ENCODE measurements at regions not wholly inside any gene's neighbourhood (a gene's known extent, or its start where the extent isn't known, plus 50 kb on each side); places are given as distances from the start of the nearest gene placed in this dataset.

DNA sequence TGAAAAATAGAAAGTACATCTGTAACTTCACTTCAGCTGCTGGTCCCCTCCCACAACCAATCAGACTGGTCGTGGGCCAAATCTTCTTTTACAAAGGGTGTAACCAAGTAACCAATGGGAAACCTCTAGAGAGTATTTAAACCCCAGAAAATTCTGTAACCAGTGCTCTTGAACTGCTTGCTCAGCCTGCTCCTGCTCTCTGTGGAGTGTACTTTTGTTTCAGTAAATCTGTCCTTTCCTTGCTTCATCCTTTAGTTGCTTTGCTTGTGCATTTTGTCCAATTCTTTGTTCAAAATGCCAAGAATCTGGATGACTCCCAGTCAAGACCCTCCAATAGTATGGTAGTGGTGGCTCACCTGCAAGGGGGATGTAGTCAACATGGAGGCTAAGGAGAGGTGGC lies 489.1 kb downstream of the FUT8 start:
- no peak for DNase-seq
- Histone ChIP-seq H3K27ac (ENCODE audit: low read length) (no peak overlapping the region), H3K36me3 (ENCODE audit: control insufficient read depth, insufficient read depth, low read length) (no peaks in the 10 kb centered on the region), H3K9me3 (ENCODE audit: control insufficient read depth, low read depth, low read length) (peaks cover 5% of the 10 kb centered on the region), H3K4me3 (ENCODE audit: low read length) (no peak overlapping the region), H3K27me3 (ENCODE audit: control insufficient read depth, insufficient read depth, low read length) (no peaks in the 10 kb centered on the region), H3K4me1 (ENCODE audit: control insufficient read depth, insufficient read depth, low read length) (no peaks in the 10 kb centered on the region)
- no CpG with 5 or more reads among the region's 1 CpG for WGBS (ENCODE audit: insufficient coverage, low lambda C conversion rate)

GRCh38 chr14:65904988-65905387 lies 492.5 kb downstream of the FUT8 start:
- no peaks in the 10 kb centered on the region for H3K36me3 ChIP-seq (ENCODE audit: control insufficient read depth, insufficient read depth, low read length)
- WGBS (ENCODE audit: insufficient coverage, low lambda C conversion rate), result no CpG with 5 or more reads among the region's 4 CpGs

GRCh38 chr14:65906344-65906743 lies 493.8 kb downstream of the FUT8 start:
- WGBS (ENCODE audit: insufficient coverage, low lambda C conversion rate), result 80% methylated on average over 1 of the region's 4 CpGs
- Histone ChIP-seq H3K27me3 (ENCODE audit: control insufficient read depth, insufficient read depth, low read length) (no peaks in the 10 kb centered on the region), H3K36me3 (ENCODE audit: control insufficient read depth, insufficient read depth, low read length) (no peaks in the 10 kb centered on the region), H3K9me3 (ENCODE audit: control insufficient read depth, low read depth, low read length) (peaks cover 5% of the 10 kb centered on the region), H3K4me3 (ENCODE audit: low read length) (no peak overlapping the region), H3K4me1 (ENCODE audit: control insufficient read depth, insufficient read depth, low read length) (no peaks in the 10 kb centered on the region), H3K27ac (ENCODE audit: low read length) (no peak overlapping the region)
- no peak for DNase-seq

More at GRCh38 chr14:65904988-65905387, 492.5 kb downstream of the FUT8 start:
- H3K4me3 ChIP-seq (ENCODE audit: low read length), result no peak overlapping the region
- no peaks in the 10 kb centered on the region for H3K27me3 ChIP-seq (ENCODE audit: control insufficient read depth, insufficient read depth, low read length)
- H3K27ac ChIP-seq (ENCODE audit: low read length), result no peak overlapping the region
- H3K4me1 ChIP-seq (ENCODE audit: control insufficient read depth, insufficient read depth, low read length), result no peaks in the 10 kb centered on the region
- H3K9me3 ChIP-seq (ENCODE audit: control insufficient read depth, low read depth, low read length), result peaks cover 5% of the 10 kb centered on the region
- DNase-seq, result no peak

GRCh38 chr14:65906948-65907347 lies 494.4 kb downstream of the FUT8 start:
- Histone ChIP-seq H3K27ac (ENCODE audit: low read length) (no peak overlapping the region), H3K9me3 (ENCODE audit: control insufficient read depth, low read depth, low read length) (peaks cover under 1% of the 10 kb centered on the region), H3K4me3 (ENCODE audit: low read length) (no peak overlapping the region), H3K4me1 (ENCODE audit: control insufficient read depth, insufficient read depth, low read length) (no peaks in the 10 kb centered on the region), H3K36me3 (ENCODE audit: control insufficient read depth, insufficient read depth, low read length) (no peaks in the 10 kb centered on the region), H3K27me3 (ENCODE audit: control insufficient read depth, insufficient read depth, low read length) (no peaks in the 10 kb centered on the region)
- whole genome bisulfite sequencing (ENCODE audit: insufficient coverage, low lambda C conversion rate), result 100% methylated on average over 1 of the region's 2 CpGs
- DNase-seq, result no peak

- no peak overlapping the region for H3K27ac ChIP-seq (ENCODE audit: low read length)
- no peak overlapping the region for H3K4me3 ChIP-seq (ENCODE audit: low read length)
- H3K9me3 ChIP-seq (ENCODE audit: control insufficient read depth, low read depth, low read length), result no peaks in the 10 kb centered on the region
- peaks cover 2% of the 10 kb centered on the region for H3K27me3 ChIP-seq (ENCODE audit: control insufficient read depth, insufficient read depth, low read length)
- DNase-seq, result no peak
- H3K4me1 ChIP-seq (ENCODE audit: control insufficient read depth, insufficient read depth, low read length), result no peaks in the 10 kb centered on the region
- no CpG with 5 or more reads among the region's 4 CpGs for WGBS (ENCODE audit: insufficient coverage, low lambda C conversion rate)
- no peaks in the 10 kb centered on the region for H3K36me3 ChIP-seq (ENCODE audit: control insufficient read depth, insufficient read depth, low read length)
Measured at GRCh38 chr14:65910108-65910786, 497.7 kb downstream of the FUT8 start.

- DNase-seq, result no peak
- Histone ChIP-seq H3K9me3 (ENCODE audit: control insufficient read depth, low read depth, low read length) (no peaks in the 10 kb centered on the region), H3K27ac (ENCODE audit: low read length) (no peak overlapping the region), H3K4me1 (ENCODE audit: control insufficient read depth, insufficient read depth, low read length) (no peaks in the 10 kb centered on the region), H3K4me3 (ENCODE audit: low read length) (no peak overlapping the region), H3K27me3 (ENCODE audit: control insufficient read depth, insufficient read depth, low read length) (peaks cover 3% of the 10 kb centered on the region), H3K36me3 (ENCODE audit: control insufficient read depth, insufficient read depth, low read length) (no peaks in the 10 kb centered on the region)
Measured at GRCh38 chr14:65915125-65915524, 502.6 kb downstream of the FUT8 start.

- Histone ChIP-seq H3K4me1 (ENCODE audit: control insufficient read depth, insufficient read depth, low read length) (no peaks in the 10 kb centered on the region), H3K27ac (ENCODE audit: low read length) (no peak overlapping the region), H3K36me3 (ENCODE audit: control insufficient read depth, insufficient read depth, low read length) (no peaks in the 10 kb centered on the region), H3K4me3 (ENCODE audit: low read length) (no peak overlapping the region), H3K27me3 (ENCODE audit: control insufficient read depth, insufficient read depth, low read length) (peaks cover 3% of the 10 kb centered on the region), H3K9me3 (ENCODE audit: control insufficient read depth, low read depth, low read length) (no peaks in the 10 kb centered on the region)
- no peak for DNase-seq
- 88% methylated on average over 2 of the region's 2 CpGs for WGBS (ENCODE audit: insufficient coverage, low lambda C conversion rate)
Measured at GRCh38 chr14:65916055-65916454, 503.5 kb downstream of the FUT8 start.

DNA sequence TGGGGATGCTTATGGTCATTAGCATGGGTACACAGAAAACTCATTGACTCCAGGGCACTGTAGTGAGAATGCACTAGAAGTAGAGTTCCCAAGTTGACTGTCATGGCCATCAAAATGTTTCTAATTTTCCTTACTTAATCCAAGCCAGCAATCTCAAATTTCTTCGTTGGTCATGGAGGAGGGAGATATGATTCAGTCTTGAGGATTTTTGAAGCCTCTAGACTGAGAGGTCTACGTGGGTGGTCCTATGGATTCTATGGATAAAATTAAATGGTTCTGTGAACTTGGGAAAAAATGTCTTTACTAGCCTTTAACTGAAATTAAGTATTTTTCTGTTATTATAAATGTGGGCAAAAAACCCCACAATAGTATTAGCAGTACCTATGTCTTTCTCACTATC lies 508.5 kb downstream of the FUT8 start:
- Histone ChIP-seq H3K9me3 (ENCODE audit: control insufficient read depth, low read depth, low read length) (no peaks in the 10 kb centered on the region), H3K36me3 (ENCODE audit: control insufficient read depth, insufficient read depth, low read length) (no peaks in the 10 kb centered on the region), H3K4me3 (ENCODE audit: low read length) (no peak overlapping the region), H3K27me3 (ENCODE audit: control insufficient read depth, insufficient read depth, low read length) (peaks cover 2% of the 10 kb centered on the region), H3K4me1 (ENCODE audit: control insufficient read depth, insufficient read depth, low read length) (no peaks in the 10 kb centered on the region), H3K27ac (ENCODE audit: low read length) (no peak overlapping the region)
- DNase-seq, result no peak
- WGBS (ENCODE audit: insufficient coverage, low lambda C conversion rate), result 90% methylated on average over 2 of the region's 2 CpGs

- 84% methylated on average over 2 of the region's 3 CpGs for WGBS (ENCODE audit: insufficient coverage, low lambda C conversion rate)
- Histone ChIP-seq H3K27ac (ENCODE audit: low read length) (no peak overlapping the region), H3K9me3 (ENCODE audit: control insufficient read depth, low read depth, low read length) (no peaks in the 10 kb centered on the region), H3K4me3 (ENCODE audit: low read length) (no peak overlapping the region), H3K27me3 (ENCODE audit: control insufficient read depth, insufficient read depth, low read length) (peaks cover 2% of the 10 kb centered on the region), H3K4me1 (ENCODE audit: control insufficient read depth, insufficient read depth, low read length) (no peaks in the 10 kb centered on the region), H3K36me3 (ENCODE audit: control insufficient read depth, insufficient read depth, low read length) (no peaks in the 10 kb centered on the region)
- no peak for DNase-seq
Measured at GRCh38 chr14:65922142-65922541, 509.6 kb downstream of the FUT8 start.

DNA sequence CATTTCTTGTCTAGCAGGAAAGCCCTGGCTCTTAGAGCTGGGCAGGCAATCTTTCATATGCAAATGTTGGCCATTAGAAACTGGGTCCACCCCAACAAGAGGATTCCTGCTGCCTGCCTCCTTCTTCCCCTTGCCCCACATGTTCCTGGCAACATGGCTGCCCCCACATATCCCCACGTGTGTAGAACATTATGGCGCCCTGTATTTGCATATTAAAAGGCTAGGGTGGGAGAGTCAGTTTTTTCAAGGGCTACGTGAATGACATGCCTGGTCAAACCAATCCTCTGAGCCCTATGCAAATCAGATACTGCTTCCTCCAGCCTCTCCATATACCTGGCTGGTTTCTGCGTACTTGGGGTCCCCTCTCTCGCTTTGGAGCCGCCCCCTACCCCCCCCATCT lies 514.0 kb downstream of the FUT8 start:
- no peak for DNase-seq
- WGBS (ENCODE audit: insufficient coverage, low lambda C conversion rate), result no CpG with 5 or more reads among the region's 6 CpGs
- H3K36me3 ChIP-seq (ENCODE audit: control insufficient read depth, insufficient read depth, low read length), result no peaks in the 10 kb centered on the region
- H3K27me3 ChIP-seq (ENCODE audit: control insufficient read depth, insufficient read depth, low read length), result peaks cover 7% of the 10 kb centered on the region
- no peaks in the 10 kb centered on the region for H3K9me3 ChIP-seq (ENCODE audit: control insufficient read depth, low read depth, low read length)
- no peaks in the 10 kb centered on the region for H3K4me1 ChIP-seq (ENCODE audit: control insufficient read depth, insufficient read depth, low read length)
- H3K27ac ChIP-seq (ENCODE audit: low read length), result no peak overlapping the region
- no peak overlapping the region for H3K4me3 ChIP-seq (ENCODE audit: low read length)

- 93% methylated on average over 4 of the region's 7 CpGs for WGBS (ENCODE audit: insufficient coverage, low lambda C conversion rate)
- no peak overlapping the region for H3K4me3 ChIP-seq (ENCODE audit: low read length)
- H3K36me3 ChIP-seq (ENCODE audit: control insufficient read depth, insufficient read depth, low read length), result no peaks in the 10 kb centered on the region
- no peak for DNase-seq
- no peaks in the 10 kb centered on the region for H3K9me3 ChIP-seq (ENCODE audit: control insufficient read depth, low read depth, low read length)
- H3K27me3 ChIP-seq (ENCODE audit: control insufficient read depth, insufficient read depth, low read length), result peaks cover 7% of the 10 kb centered on the region
- H3K27ac ChIP-seq (ENCODE audit: low read length), result no peak overlapping the region
- no peaks in the 10 kb centered on the region for H3K4me1 ChIP-seq (ENCODE audit: control insufficient read depth, insufficient read depth, low read length)
Measured at GRCh38 chr14:65926935-65927700, 514.6 kb downstream of the FUT8 start.

Data from large intestine (tissue), 3 donors.